HepG2 (cell line): ENCODE measurements at regions not wholly inside any gene's neighbourhood (a gene's known extent, or its start where the extent isn't known, plus 50 kb on each side); places are given as distances from the start of the nearest gene placed in this dataset.

Experiments used
- ATAC-seq: fragments of 200-7000 bp; cut with Tn5 transposase; 3 replicates; pipeline ENCODE4 v1.9.1; 2020; ENCODE audit warnings: mild to moderate bottlenecking, moderate library complexity
- BruUV-seq: library from RNA; stranded (reverse); fragments of 400-500 nt; replicated peaks from 2 replicates; lab custom pipeline; 2021; lab: Mats Ljungman, UMichigan
- CTCF ChIA-PET: fragments of 300-600 bp; formaldehyde crosslinking; extraction: SDS; loops from one replicate; lab custom pipeline; 2021; ENCODE audit warnings: low total read pairs, inconsistent platforms, low intra/inter-chr PET ratio; lab: Yijun Ruan, JAX
- POLR2A ChIA-PET: fragments of 350-600 bp; sonication (Branson Sonifier 250); formaldehyde crosslinking; loops from one replicate; lab custom pipeline; 2020; ENCODE audit warnings: antibody characterized with exemption, inconsistent platforms; lab: Yijun Ruan, JAX
- DNase-seq: peaks from one replicate; pipeline ENCODE4 v3.0.0-alpha.2; 2015; ENCODE audit warnings: low spot score
- FAIRE-seq: peaks from 3 replicates; lab custom pipeline; 2011; peaks lifted over from hg19 to GRCh38; lab: Jason Lieb, UNC
- H2AFZ ChIP-seq: one replicate; pipeline ENCODE4 v1.6.1; 2011; ENCODE audit warnings: low read length, inconsistent platforms
- H3K27ac ChIP-seq: fragments of 300-600 bp; 3 replicates; pipeline ENCODE4 v1.8.0; 2011; ENCODE audit warnings: mixed run types, mild to moderate bottlenecking, mixed read lengths, low read length, inconsistent platforms; ENCODE audit not compliant: insufficient read depth; ENCODE audit errors: extremely low read length
- H3K27me3 ChIP-seq, 2 experiments: fragments of 200-600 bp in 1 of 2; 2 replicates in 1 of 2; 3 replicates in 1 of 2; pipeline versions ENCODE4 v1.6.0 to v1.8.0; 2011; ENCODE audit warnings: low read length in 2 of 2, mild to moderate bottlenecking in 2 of 2, moderate library complexity in 2 of 2, inconsistent platforms in 1 of 2; ENCODE audit not compliant: insufficient read depth in 2 of 2, control insufficient read depth in 1 of 2
- H3K36me3 ChIP-seq, 2 experiments: fragments of 200-600 bp in 1 of 2; replicated peaks in 1 of 2; 2 replicates in 1 of 2; 3 replicates in 1 of 2; pipeline versions ENCODE4 v1.5.1 to v1.8.0; 2011; ENCODE audit warnings: low read length in 2 of 2, inconsistent platforms in 1 of 2; ENCODE audit not compliant: insufficient read depth in 2 of 2, control insufficient read depth in 1 of 2
- H3K4me1 ChIP-seq: 2 replicates; pipeline ENCODE4 v1.5.1; 2012; ENCODE audit warnings: low read length, inconsistent platforms; ENCODE audit not compliant: insufficient read depth
- H3K4me2 ChIP-seq: 2 replicates; pipeline ENCODE4 v1.6.0; 2011; ENCODE audit warnings: low read depth, low read length, inconsistent platforms
- H3K4me3 ChIP-seq, 3 experiments: fragments of 200-600 bp in 1 of 3; sonication (generic), shearing (Covaris generic) in 1 of 3; replicated peaks in 1 of 3; 2 replicates each; pipeline ENCODE4 v1.5.1; 2011 to 2016; ENCODE audit warnings: low read length in 3 of 3, inconsistent platforms in 2 of 3, low read depth in 2 of 3, mild to moderate bottlenecking in 2 of 3, control low read depth in 1 of 3, mixed read lengths in 1 of 3; ENCODE audit not compliant: insufficient read depth in 1 of 3
- H3K79me2 ChIP-seq: one replicate; pipeline ENCODE4 v1.6.1; 2011; ENCODE audit warnings: low read length, inconsistent platforms; ENCODE audit not compliant: insufficient read depth
- H3K9ac ChIP-seq: 2 replicates; pipeline ENCODE4 v1.6.0; 2011; ENCODE audit warnings: mild to moderate bottlenecking, low read depth, low read length, inconsistent platforms; ENCODE audit not compliant: insufficient read depth
- H3K9me3 ChIP-seq: 2 replicates; pipeline ENCODE4 v1.5.1; 2012; ENCODE audit warnings: mild to moderate bottlenecking, low read length
- H4K20me1 ChIP-seq: 2 replicates; pipeline ENCODE4 v1.6.0; 2011; ENCODE audit warnings: inconsistent platforms, mild to moderate bottlenecking, low read length, moderate library complexity; ENCODE audit not compliant: insufficient read depth
- EEA1 ChIP-seq: sonication (generic); formaldehyde crosslinking; IDR thresholded peaks from 2 replicates; pipeline ENCODE4 v1.5.1; 2020; ENCODE audit warnings: mild to moderate bottlenecking, missing genetic modification reagents, borderline replicate concordance
- KDM3A ChIP-seq: IDR thresholded peaks from 2 replicates; pipeline ENCODE4 v1.6.1; 2018; ENCODE audit warnings: low read depth, missing compliant biosample characterization
- KLF12 ChIP-seq: sonication (generic); formaldehyde crosslinking; IDR thresholded peaks from 2 replicates; pipeline ENCODE4 v1.4.0; 2020; ENCODE audit warnings: missing genetic modification reagents, borderline replicate concordance
- ZNF160 ChIP-seq: sonication (generic); formaldehyde crosslinking; IDR thresholded peaks from 2 replicates; pipeline ENCODE4 v1.8.0; 2022; ENCODE audit warnings: mild to moderate bottlenecking, inconsistent platforms, missing genetic modification reagents
- ZNF557 ChIP-seq: sonication (generic); formaldehyde crosslinking; IDR thresholded peaks from 2 replicates; pipeline ENCODE4 v1.4.0; 2020; ENCODE audit warnings: missing genetic modification reagents
- ZSCAN21 ChIP-seq: sonication (generic); formaldehyde crosslinking; IDR thresholded peaks from 2 replicates; pipeline ENCODE4 v1.8.0; 2022; ENCODE audit warnings: mild to moderate bottlenecking, missing genetic modification reagents, moderate library complexity, borderline replicate concordance
- ZSCAN9 ChIP-seq: IDR thresholded peaks from 2 replicates; pipeline ENCODE4 v1.6.1; 2016; ENCODE audit warnings: borderline replicate concordance
- WGBS: methylation state at CpG from one replicate; pipeline ENCODE4 v1.1.6; 2017; ENCODE audit warnings: low lambda C conversion rate; 5-methylcytosine and 5-hydroxymethylcytosine counted together
- in situ Hi-C: cut with HindIII; loops from 2 replicates; pipeline ENCODE4 v1.10.0; 2017; ENCODE audit warnings: low pct_unique_long_range_greater_than_20kb; ENCODE audit not compliant: extremely low pct_ligation_motif_present
- intact Hi-C: fragments of 100-400 bp; cut with micrococcal nuclease; formaldehyde crosslinking; loops from one replicate; pipeline ENCODE4 v1.10.0; 2022; ENCODE audit not compliant: unreplicated experiment

- no peaks in the 10 kb centered on the region for H4K20me1 ChIP-seq
- no peak overlapping the region for H2AFZ ChIP-seq
- no TSS peak for BruUV-seq
- H3K9me3 ChIP-seq = peaks cover 29% of the 10 kb centered on the region
- H3K27ac ChIP-seq = no peak overlapping the region
- WGBS = 10% methylated on average over 13 of the region's 13 CpGs
- ChIA-PET CTCF (no interaction called here), POLR2A (no interaction called here)
- intact Hi-C loops (no loop called here), in situ Hi-C loops (no loop called here)
- H3K36me3 ChIP-seq = no peaks in the 10 kb centered on the region
- H3K79me2 ChIP-seq = no peaks in the 10 kb centered on the region
- no peak overlapping the region for H3K4me3 ChIP-seq
- H3K4me2 ChIP-seq = no peak overlapping the region
- no peak overlapping the region for H3K9ac ChIP-seq
- H3K27me3 ChIP-seq = no peaks in the 10 kb centered on the region
- FAIRE-seq (no peak), ATAC-seq (0 out of 3 replicates have a peak, but pooled peaks have one; percentile 37), DNase-seq (no peak)
- H3K4me1 ChIP-seq = no peaks in the 10 kb centered on the region
- TF ChIP-seq KLF12 (CRISPR knock-in tag) (no peak), ZSCAN9 (CRISPR knock-in tag) (no peak), KDM3A (CRISPR knock-in tag) (no peak), ZNF557 (no peak), EEA1 (CRISPR knock-in tag) (no peak)
Observed at GRCh38 chr2:116754381-116755101, 1060.0 kb upstream of the DDX18 start.

DNA sequence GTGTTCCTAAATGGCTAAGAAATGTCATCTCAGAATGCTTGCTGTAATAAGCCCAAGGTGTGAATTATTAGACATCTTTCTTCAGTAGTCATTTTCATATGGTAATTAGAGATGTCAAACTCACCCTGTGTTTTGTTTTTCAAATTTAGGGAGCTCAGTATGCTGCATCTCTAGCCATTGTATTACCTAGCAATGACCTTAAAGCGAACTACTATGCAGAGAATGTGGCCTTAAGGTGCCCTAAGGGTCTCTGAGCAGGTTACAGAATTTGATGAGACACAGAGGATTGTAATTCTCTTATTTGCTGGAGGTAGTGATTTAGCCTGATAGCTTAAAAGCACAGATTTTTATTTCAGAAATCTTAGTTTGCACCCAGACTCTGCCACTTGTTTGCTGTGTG lies 1052.6 kb upstream of the DDX18 start:
- TF ChIP-seq ZSCAN21 (CRISPR knock-in tag) (no peak), ZNF160 (CRISPR knock-in tag) (no peak)
- no peak for ATAC-seq

More for the DNA sequence above, 1052.6 kb upstream of the DDX18 start:
- in situ Hi-C loops (no loop called here), intact Hi-C loops (no loop called here)
- DNase-seq (no peak), FAIRE-seq (no peak)
- Histone ChIP-seq H3K27me3 (no peaks in the 10 kb centered on the region), H3K4me3 (no peak overlapping the region), H3K79me2 (no peaks in the 10 kb centered on the region), H3K36me3 (no peaks in the 10 kb centered on the region), H3K9ac (no peak overlapping the region), H3K4me2 (no peak overlapping the region), H3K9me3 (peaks cover 68% of the 10 kb centered on the region), H2AFZ (no peak overlapping the region), H4K20me1 (no peaks in the 10 kb centered on the region), H3K4me1 (no peaks in the 10 kb centered on the region), H3K27ac (no peak overlapping the region)
- WGBS = 6% methylated on average over 1 of the region's 1 CpG
- no TSS peak for BruUV-seq
- POLR2A ChIA-PET = no interaction called here
- CTCF ChIA-PET = no interaction called here
